ENCODE measurements at regions not wholly inside any gene's neighbourhood (a gene's known extent, or its start where the extent isn't known, plus 50 kb on each side); places are given as distances from the start of the nearest gene placed in this dataset.

- ATAC-seq (ENCODE audit: low read depth) (no peak), DNase-seq (no peak)
- Histone ChIP-seq H2BK120ac (ENCODE audit: low read depth, low read length) (no peak overlapping the region), H4K8ac (ENCODE audit: low read depth in 2 of 2, low read length in 2 of 2) (no peak overlapping the region), H3K14ac (replicated peaks; ENCODE audit: low read depth, low read length) (no peak overlapping the region), H3K9ac (ENCODE audit: low read depth, low read length) (no peak overlapping the region), H3K36me3 (ENCODE audit: control insufficient read depth, insufficient read depth, low read length) (no peaks in the 10 kb centered on the region), H3K23ac (ENCODE audit: low read depth, low read length) (no peak overlapping the region), H3K27ac (ENCODE audit: insufficient read depth, low read length) (no peak overlapping the region), H3K4ac (ENCODE audit: low read depth, low read length) (no peak overlapping the region), H3K4me1 (ENCODE audit: control insufficient read depth, insufficient read depth, low read length) (no peaks in the 10 kb centered on the region), H2BK20ac (ENCODE audit: low read depth, low read length) (no peak overlapping the region), H3K56ac (ENCODE audit: extremely low read depth, insufficient read depth, low read length) (no peak overlapping the region), H3K79me1 (ENCODE audit: low read depth in 1 of 2, low read length in 2 of 2) (no peaks in the 10 kb centered on the region), H4K91ac (ENCODE audit: insufficient read depth, low read depth, low read length) (no peak overlapping the region), H2AFZ (replicated peaks; ENCODE audit: low read length, poor library complexity) (no peak overlapping the region), H4K20me1 (ENCODE audit: insufficient read depth, low read length) (no peaks in the 10 kb centered on the region), H3K4me3 (ENCODE audit: insufficient read depth, low read depth, low read length) (no peak overlapping the region), H3K9me3 (ENCODE audit: control insufficient read depth, insufficient read depth, low read length) (peaks cover 13% of the 10 kb centered on the region), H2BK15ac (ENCODE audit: low read depth, low read length) (no peak overlapping the region), H3K18ac (ENCODE audit: low read depth, low read length) (no peak overlapping the region), H2BK5ac (ENCODE audit: low read depth, low read length, poor library complexity, severe bottlenecking) (no peak overlapping the region), H3K4me2 (ENCODE audit: low read depth, low read length) (no peak overlapping the region), H3K27me3 (ENCODE audit: control insufficient read depth, insufficient read depth, low read length) (no peaks in the 10 kb centered on the region), H2AK9ac (replicated peaks; ENCODE audit: low read depth, low read length, poor library complexity) (no peak overlapping the region), H4K5ac (ENCODE audit: low read depth, low read length) (no peak overlapping the region), H3K9me1 (ENCODE audit: insufficient read depth, low read length) (no peaks in the 10 kb centered on the region), H2AK5ac (ENCODE audit: low read depth, low read length) (no peak overlapping the region)
- in situ Hi-C loops (cut with MboI; ENCODE audit: low sequenced_read_pairs) (no loop called here), dilution Hi-C loops (cut with HindIII; ENCODE audit: low sequenced_read_pairs, unreplicated experiment) (no loop called here), intact Hi-C loops (cut with micrococcal nuclease) (no loop called here)
- no TSS peak for BruUV-seq (replicated peaks)
- no CpG with 5 or more reads among the region's 3 CpGs for WGBS, 2 experiments (ENCODE audit: extremely low coverage in 2 of 2, insufficient read length in 1 of 2)
- CTCF ChIA-PET = no interaction called here
- TF ChIP-seq CTCF (conservative IDR thresholded peaks at IDR 0.05; ENCODE audit: low read depth, low read length) (no peak), MXI1 (IDR thresholded peaks at IDR 0.05; ENCODE audit: borderline replicate concordance, low read depth, low read length) (no peak), RAD21 (IDR thresholded peaks at IDR 0.05; ENCODE audit: low read length) (no peak), FOS (IDR thresholded peaks at IDR 0.05; ENCODE audit: low read depth, low read length) (no peak), CHD1 (IDR thresholded peaks at IDR 0.05; ENCODE audit: low read depth, low read length) (no peak), RFX5 (IDR thresholded peaks at IDR 0.05; ENCODE audit: low read depth, low read length) (no peak), CEBPB (IDR thresholded peaks at IDR 0.05; ENCODE audit: low read depth, low read length) (no peak), RCOR1 (IDR thresholded peaks at IDR 0.05; ENCODE audit: insufficient replicate concordance, low read length) (no peak), USF2 (IDR thresholded peaks at IDR 0.05; ENCODE audit: low read depth, low read length) (no peak), POLR2A (IDR thresholded peaks at IDR 0.05; ENCODE audit: low read depth, low read length) (no peak), NFE2L2 (IDR thresholded peaks at IDR 0.05; ENCODE audit: low read depth, low read length) (no peak), MAZ (IDR thresholded peaks at IDR 0.05; ENCODE audit: borderline replicate concordance, low read depth, low read length) (no peak), SMC3 (IDR thresholded peaks at IDR 0.05; ENCODE audit: low read depth, low read length) (no peak), ELK1 (IDR thresholded peaks at IDR 0.05; ENCODE audit: borderline replicate concordance, low read depth, low read length) (no peak), BHLHE40 (IDR thresholded peaks at IDR 0.05; ENCODE audit: low read depth, low read length) (no peak), MAFK (IDR thresholded peaks at IDR 0.05; ENCODE audit: low read depth, low read length) (no peak)
- POLR2A ChIA-PET (ENCODE audit: unreplicated experiment) = no interaction called here
Observed at GRCh38 chr14:66121859-66122258, 364.3 kb upstream of the CCDC196 start.
